OCI-M2 (cell line): ENCODE measurements at regions not wholly inside any gene's neighbourhood (a gene's known extent, or its start where the extent isn't known, plus 50 kb on each side); places are given as distances from the start of the nearest gene placed in this dataset.
"Not testable (repeated sequence)": the region's sequence is repeated elsewhere in the genome, so short reads cannot be mapped to it uniquely, and the experiment has no call there.

Experiments
- DNase-seq: peaks from one replicate; lab custom pipeline; 2025; ENCODE audit not compliant: unreplicated experiment; lab: John Stamatoyannopoulos, UW

DNA sequence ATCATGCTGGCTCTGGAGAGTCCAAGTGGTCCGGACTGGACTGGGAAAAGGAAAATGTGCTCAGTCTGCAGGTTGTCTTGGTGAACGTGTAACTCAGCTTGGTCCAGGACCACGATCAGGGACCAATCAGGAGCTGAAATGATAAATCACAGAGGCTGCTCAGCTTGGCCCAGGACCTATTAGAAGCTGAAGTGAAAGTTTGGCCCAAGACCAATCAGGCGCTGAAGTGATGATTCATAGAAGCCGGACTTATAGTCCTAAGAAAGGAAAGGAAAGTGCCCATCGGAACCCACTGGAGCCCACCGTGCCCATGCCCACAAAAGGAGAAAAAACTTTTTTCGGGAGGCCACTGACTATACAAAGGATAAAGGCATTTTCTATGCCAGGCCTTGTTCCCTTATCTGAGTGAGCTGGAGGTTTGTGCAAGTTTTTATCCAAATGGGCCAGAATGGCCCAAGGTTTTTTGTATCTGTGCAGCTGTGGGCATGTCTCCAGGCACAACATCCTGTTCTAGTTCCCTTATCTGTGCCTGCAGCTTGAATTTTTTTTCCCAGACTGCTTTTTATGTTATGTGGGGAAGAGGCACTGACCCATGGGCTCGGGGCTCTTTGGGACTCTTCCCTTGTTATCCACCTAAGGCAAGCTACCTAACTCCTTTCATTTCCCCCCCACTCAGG lies 194.4 kb downstream of the FAM133A start:
- DNase-seq = peak; percentile 5

DNA sequence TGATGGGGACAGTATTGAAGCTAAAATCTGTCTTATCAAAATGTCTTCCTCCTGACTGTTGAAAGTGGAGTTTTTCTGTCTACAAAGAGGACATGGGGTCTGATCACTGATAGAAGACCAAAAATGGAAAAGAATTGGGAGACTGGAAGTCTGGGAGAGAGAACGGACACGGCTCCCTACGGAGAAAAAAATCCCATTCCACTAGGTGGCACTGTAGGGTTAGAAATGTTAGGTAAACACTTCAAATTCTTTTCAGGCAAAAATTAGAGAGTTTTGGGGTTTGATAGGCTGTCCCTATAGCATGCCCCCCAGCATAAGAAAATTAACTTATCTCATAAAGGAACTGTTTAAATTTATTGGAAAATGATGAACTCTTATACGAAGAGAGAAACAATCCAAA lies 200.5 kb downstream of the FAM133A start:
- DNase-seq = no peak

DNA sequence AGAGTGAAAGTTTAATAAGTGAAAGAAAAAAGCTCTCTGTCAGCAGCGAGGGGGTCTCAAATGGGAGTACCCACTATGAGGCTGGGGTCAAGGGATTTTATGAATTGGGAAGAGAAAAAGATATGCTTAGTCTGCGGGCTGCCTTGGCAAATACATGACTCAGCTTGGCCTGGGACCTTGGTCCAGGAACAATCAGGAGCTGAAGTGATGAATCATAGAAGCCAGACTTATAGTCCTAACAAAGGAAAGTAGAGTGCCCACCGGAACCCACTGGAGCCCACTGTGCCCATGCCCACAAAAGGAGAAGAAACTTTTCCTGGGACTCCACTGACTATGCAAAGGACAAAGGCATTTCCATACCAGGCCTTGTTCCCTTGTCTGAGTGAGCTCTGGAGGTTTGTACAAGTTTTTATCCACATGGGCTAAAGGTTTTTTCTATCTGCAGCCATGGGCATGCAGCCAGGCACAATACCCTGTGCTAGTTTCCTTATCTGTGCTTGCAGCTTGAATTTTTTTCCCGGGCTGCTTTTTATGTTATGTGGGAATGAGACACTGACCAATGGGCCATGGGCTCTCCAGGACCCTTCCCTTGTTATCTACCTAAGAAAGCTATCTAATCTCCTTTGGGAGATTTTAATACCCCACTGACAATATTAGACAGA lies 201.7 kb downstream of the FAM133A start:
- DNase-seq = no peak

DNA sequence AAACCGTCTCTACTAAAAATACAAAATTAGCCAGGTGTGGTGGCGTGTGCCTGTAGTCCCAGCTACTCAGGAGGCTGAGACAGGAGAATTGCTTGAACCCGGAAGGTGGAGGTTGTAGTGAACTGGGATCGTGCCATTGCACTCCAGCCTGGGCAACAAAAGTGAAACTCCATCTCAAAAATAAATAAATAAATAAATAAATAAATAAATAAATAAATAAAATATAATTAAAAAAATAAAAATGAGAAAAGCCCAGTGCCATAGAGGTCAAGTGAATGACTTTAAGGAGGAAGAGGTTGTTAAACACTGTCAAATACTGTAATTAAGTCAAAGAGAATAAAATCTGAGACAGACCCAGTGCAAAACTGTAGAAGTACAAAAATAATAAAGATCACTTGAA lies 247.0 kb downstream of the FAM133A start:
- DNase-seq = not testable (repeated sequence)

DNA sequence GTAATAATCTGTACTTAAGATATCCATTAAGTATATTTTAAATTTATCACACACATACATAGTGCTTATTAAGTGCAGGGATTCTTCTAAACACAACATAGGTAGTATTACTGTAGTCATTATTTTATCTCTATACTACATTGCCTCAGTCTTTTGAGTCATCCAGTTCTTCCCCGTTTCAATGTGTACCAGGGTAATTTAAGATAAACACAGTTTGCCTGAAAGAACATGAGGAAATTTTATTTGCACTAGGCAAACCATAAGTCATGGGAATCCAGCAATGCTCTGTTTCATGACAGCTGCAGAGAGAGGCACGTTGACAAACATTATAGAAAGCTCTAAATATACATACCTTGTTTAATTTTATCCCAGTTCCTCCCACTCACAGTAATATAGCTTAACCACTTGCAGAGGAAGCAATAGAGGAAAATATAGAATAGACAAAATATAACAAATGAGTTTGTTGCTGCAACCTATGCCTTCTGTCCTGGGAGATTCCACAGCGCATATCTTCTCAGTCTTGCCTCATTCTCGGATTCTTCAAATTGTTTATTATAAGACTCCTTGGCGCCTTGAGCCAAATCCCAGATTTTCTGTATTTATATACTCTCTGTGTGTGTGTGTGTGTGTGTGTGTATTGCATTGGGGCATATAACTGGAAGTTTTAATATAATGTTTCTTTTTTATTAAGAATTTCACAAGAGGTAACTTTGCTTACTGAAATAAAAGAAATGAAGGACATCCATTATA lies 258.6 kb downstream of the FAM133A start:
- DNase-seq = no peak

DNA sequence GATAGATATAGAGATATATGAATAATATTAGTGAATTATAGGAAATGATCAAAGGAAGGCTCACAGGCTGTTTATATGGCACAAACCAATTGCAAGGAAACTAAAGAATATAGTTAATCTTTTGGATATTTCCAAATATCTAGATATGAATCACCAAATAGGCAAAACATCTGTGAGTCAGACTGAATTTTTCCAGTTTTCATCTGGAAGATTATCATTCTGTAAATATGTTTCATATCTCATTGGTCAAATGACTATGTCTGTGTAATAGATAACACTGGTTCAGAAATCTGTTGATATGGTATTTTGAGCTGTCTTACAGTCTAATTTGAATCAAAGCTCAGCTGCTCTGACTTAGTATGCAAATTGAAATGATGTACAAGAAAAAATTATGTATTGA lies 303.6 kb downstream of the FAM133A start:
- DNase-seq = no peak

DNA sequence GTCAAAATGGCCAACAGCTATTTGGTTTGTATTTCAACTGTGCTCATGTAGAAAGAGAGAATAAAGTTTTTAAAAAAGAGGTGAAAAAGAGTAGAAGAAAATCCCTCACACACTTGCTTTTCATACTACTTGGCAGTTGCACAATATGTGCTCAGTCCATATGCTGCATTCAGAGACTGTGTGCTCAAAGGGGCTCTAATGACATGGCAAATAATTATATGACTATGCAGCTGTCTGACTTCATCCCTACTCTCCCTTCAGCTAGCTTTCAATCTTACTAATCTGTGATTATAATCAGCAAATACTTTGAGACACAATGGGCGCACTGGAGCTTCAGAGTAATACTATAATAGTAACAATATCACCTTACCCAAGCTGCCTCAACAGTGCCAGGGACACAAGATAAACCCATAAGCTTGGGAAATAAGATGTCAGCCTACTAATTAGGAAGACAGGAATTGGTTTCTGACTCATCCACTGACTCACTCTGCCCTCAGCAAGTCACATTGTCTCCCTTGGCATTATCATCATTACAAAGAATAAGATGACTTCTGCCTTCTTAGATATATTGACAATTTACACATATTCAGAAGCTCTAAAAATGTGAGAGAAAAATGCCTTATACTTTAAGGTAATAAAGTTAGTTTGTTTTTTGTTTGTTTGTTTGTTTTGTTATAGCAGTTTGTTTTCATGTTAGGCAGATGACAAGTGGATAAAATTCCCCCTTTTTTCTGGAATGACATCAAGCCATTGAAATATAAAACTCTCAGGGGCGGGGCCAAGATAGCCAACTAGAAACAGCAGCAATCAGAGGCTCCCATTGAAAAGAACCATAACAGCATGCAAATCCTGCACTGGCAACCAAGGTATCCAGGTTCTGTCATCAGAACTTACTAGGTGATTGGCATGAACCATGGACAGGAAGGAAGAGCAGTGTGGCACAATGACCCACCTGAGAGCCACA lies 311.6 kb downstream of the FAM133A start:
- no peak for DNase-seq
